DND-41 (cell line): ENCODE measurements at regions not wholly inside any gene's neighbourhood (a gene's known extent, or its start where the extent isn't known, plus 50 kb on each side); places are given as distances from the start of the nearest gene placed in this dataset.
"Not testable (repeated sequence)": the region's sequence is repeated elsewhere in the genome, so short reads cannot be mapped to it uniquely, and the experiment has no call there.

Source experiments
- ATAC-seq: fragments of 200-7000 bp; cut with Tn5 transposase; 3 replicates; pipeline ENCODE4 v1.9.1; 2021; ENCODE audit warnings: low read depth; ENCODE audit not compliant: insufficient read depth
- DNase-seq: peaks from one replicate; pipeline ENCODE4 v3.0.0-alpha.2; 2020
- H2AFZ ChIP-seq: 2 replicates; pipeline ENCODE4 v1.6.0; 2012; ENCODE audit warnings: low read depth, low read length
- H3K27ac ChIP-seq: 2 replicates; pipeline ENCODE4 v1.5.1; 2012; ENCODE audit warnings: low read length, inconsistent platforms
- H3K27me3 ChIP-seq: fragments of 200-600 bp; sonication (generic); 2 replicates; pipeline ENCODE4 v1.6.0; 2012; ENCODE audit warnings: low read length, mild to moderate bottlenecking, inconsistent platforms; ENCODE audit not compliant: insufficient read depth, poor library complexity
- H3K36me3 ChIP-seq: 2 replicates; pipeline ENCODE4 v1.5.1; 2012; ENCODE audit warnings: low read length, inconsistent platforms; ENCODE audit not compliant: insufficient read depth
- H3K4me1 ChIP-seq: 2 replicates; pipeline ENCODE4 v1.5.1; 2012; ENCODE audit warnings: mild to moderate bottlenecking, low read length; ENCODE audit not compliant: insufficient read depth
- H3K4me2 ChIP-seq: 2 replicates; pipeline ENCODE4 v1.6.0; 2012; ENCODE audit warnings: mild to moderate bottlenecking, moderate library complexity, low read length, inconsistent platforms; ENCODE audit not compliant: insufficient read depth
- H3K4me3 ChIP-seq, 2 experiments: fragments of 200-600 bp in 1 of 2; shearing (Covaris generic) in 1 of 2; 2 replicates each; pipeline ENCODE4 v1.5.1; 2012 to 2016; ENCODE audit warnings: inconsistent platforms in 2 of 2, low read length in 2 of 2, mild to moderate bottlenecking in 2 of 2, low read depth in 1 of 2, moderate library complexity in 1 of 2
- H3K79me2 ChIP-seq: 2 replicates; pipeline ENCODE4 v1.6.0; 2012; ENCODE audit warnings: low read length, inconsistent platforms; ENCODE audit not compliant: insufficient read depth
- H3K9ac ChIP-seq: 2 replicates; pipeline ENCODE4 v1.6.0; 2012; ENCODE audit warnings: low read depth, mild to moderate bottlenecking, inconsistent platforms, low read length, moderate library complexity
- H3K9me3 ChIP-seq: 2 replicates; pipeline ENCODE4 v1.5.1; 2012; ENCODE audit warnings: low read length, moderate library complexity, mild to moderate bottlenecking, inconsistent platforms; ENCODE audit not compliant: insufficient read depth, severe bottlenecking
- H4K20me1 ChIP-seq: 2 replicates; pipeline ENCODE4 v1.6.0; 2012; ENCODE audit warnings: low read length; ENCODE audit not compliant: insufficient read depth
- EZH2 ChIP-seq: IDR thresholded peaks from 3 replicates; pipeline ENCODE4 v1.6.1; 2012; ENCODE audit warnings: borderline replicate concordance, low read depth, mild to moderate bottlenecking, moderate library complexity, low read length, inconsistent platforms; ENCODE audit not compliant: severe bottlenecking
- TF ChIP-seq, protein P1 (sequence below): IDR thresholded peaks from 2 replicates; pipeline ENCODE4 v1.5.1; 2012; ENCODE audit warnings: borderline replicate concordance, low read length, moderate library complexity, mild to moderate bottlenecking; ENCODE audit not compliant: poor library complexity, severe bottlenecking; ENCODE audit errors: extremely low read depth

DNA sequence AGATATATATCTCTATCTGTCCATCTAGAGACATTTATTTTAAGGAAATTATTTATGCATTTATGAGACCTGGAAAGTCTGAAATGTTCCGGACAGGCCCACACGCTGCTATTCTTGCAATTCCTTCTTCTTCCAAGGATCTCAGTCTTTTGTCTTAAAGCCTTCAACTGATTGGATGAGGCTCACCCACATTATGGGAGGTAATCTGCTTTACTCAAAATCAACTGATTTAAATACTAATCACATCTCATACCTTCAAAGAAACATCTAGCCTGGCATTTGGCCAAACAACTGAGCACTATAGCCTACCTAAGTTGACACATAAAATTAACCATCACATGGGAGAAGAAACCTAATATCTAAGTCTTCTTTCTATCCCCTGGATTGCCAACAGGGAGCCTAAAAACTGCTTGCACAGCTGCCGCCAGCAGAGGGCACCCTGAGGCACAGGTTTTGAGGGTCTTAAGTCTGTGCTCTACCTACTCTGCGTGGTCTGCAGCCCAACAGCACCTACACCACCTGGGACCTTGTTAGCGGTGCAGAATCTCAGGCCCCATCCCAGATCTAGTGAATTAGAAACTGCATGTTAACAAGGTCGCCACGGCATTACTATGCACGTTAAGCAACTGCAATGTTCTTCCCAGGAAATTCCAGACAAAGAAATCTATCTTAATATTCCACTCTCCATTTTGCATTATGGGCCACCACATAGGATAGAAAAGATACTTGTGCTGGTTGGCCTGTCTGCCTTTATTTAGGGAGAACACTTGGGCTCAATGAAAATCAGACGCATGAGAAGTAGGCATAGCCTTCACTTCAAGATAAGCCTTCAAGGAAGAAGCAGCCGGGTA, 249.7 kb downstream of the FOXG1 start:
- H3K36me3 ChIP-seq, result no peaks in the 10 kb centered on the region
- H3K4me3 ChIP-seq, result no peak overlapping the region
- no peak for TF ChIP-seq EZH2
- TF ChIP-seq, protein P1, sequence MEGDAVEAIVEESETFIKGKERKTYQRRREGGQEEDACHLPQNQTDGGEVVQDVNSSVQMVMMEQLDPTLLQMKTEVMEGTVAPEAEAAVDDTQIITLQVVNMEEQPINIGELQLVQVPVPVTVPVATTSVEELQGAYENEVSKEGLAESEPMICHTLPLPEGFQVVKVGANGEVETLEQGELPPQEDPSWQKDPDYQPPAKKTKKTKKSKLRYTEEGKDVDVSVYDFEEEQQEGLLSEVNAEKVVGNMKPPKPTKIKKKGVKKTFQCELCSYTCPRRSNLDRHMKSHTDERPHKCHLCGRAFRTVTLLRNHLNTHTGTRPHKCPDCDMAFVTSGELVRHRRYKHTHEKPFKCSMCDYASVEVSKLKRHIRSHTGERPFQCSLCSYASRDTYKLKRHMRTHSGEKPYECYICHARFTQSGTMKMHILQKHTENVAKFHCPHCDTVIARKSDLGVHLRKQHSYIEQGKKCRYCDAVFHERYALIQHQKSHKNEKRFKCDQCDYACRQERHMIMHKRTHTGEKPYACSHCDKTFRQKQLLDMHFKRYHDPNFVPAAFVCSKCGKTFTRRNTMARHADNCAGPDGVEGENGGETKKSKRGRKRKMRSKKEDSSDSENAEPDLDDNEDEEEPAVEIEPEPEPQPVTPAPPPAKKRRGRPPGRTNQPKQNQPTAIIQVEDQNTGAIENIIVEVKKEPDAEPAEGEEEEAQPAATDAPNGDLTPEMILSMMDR, result peak; percentile 76
- H3K79me2 ChIP-seq, result no peaks in the 10 kb centered on the region
- H3K4me2 ChIP-seq, result no peak overlapping the region
- ATAC-seq (peak; percentile 44; the same call in 1 of the 3 replicates), DNase-seq (peak; percentile 35)
- H2AFZ ChIP-seq, result no peak overlapping the region
- no peaks in the 10 kb centered on the region for H3K4me1 ChIP-seq
- H4K20me1 ChIP-seq, result no peaks in the 10 kb centered on the region
- no peaks in the 10 kb centered on the region for H3K9me3 ChIP-seq
- no peak overlapping the region for H3K9ac ChIP-seq
- H3K27me3 ChIP-seq, result no peaks in the 10 kb centered on the region
- H3K27ac ChIP-seq, result no peak overlapping the region

DNA sequence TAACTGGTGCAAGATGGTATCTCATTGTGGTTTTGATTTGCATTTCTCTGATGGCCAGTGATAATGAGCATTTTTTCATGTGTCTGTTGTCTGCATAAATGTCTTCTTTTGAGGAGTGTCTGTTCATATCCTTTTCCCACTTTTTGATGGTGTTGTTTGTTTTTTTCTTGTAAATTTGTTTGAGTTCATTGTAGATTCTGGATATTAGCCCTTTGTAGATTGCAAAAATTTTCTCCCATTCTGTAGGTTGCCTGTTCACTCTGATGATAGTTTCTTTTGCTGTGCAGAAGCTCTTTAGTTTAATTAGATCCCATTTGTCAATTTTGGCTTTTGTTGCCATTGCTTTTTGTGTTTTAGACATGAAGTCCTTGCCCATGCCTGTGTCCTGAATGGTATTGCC, 256.9 kb downstream of the FOXG1 start:
- H3K4me3 ChIP-seq, H3K27me3 ChIP-seq, H3K36me3 ChIP-seq, H3K4me2 ChIP-seq, H3K4me1 ChIP-seq, ATAC-seq, H4K20me1 ChIP-seq, DNase-seq, H3K9ac ChIP-seq, H2AFZ ChIP-seq, H3K79me2 ChIP-seq, H3K27ac ChIP-seq, H3K9me3 ChIP-seq: not testable (repeated sequence)

DNA sequence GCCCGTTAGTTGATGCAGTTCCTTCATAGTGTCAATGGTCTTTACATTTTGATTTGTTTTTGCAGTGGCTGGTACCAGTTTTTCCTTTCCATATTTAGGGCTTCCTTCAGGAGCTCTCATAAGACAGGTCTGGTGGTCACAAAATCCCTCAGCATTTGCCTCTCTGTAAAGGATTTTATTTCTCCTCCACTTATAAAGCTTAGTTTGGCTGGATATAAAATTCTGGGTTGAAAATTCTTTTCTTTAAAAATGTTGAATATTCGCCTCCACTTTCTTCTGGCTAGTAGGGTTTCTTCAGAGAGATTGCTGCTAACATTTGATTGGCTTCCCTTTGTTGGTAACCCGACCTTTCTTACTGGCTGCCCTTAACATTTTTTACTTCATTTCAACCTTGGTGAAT, 260.9 kb downstream of the FOXG1 start:
- not testable (repeated sequence) for H3K36me3 ChIP-seq, H3K9me3 ChIP-seq, H4K20me1 ChIP-seq, H3K4me2 ChIP-seq, H3K27me3 ChIP-seq, H3K27ac ChIP-seq, H3K9ac ChIP-seq, DNase-seq, H3K4me3 ChIP-seq, H3K79me2 ChIP-seq, H3K4me1 ChIP-seq, H2AFZ ChIP-seq, ATAC-seq

DNA sequence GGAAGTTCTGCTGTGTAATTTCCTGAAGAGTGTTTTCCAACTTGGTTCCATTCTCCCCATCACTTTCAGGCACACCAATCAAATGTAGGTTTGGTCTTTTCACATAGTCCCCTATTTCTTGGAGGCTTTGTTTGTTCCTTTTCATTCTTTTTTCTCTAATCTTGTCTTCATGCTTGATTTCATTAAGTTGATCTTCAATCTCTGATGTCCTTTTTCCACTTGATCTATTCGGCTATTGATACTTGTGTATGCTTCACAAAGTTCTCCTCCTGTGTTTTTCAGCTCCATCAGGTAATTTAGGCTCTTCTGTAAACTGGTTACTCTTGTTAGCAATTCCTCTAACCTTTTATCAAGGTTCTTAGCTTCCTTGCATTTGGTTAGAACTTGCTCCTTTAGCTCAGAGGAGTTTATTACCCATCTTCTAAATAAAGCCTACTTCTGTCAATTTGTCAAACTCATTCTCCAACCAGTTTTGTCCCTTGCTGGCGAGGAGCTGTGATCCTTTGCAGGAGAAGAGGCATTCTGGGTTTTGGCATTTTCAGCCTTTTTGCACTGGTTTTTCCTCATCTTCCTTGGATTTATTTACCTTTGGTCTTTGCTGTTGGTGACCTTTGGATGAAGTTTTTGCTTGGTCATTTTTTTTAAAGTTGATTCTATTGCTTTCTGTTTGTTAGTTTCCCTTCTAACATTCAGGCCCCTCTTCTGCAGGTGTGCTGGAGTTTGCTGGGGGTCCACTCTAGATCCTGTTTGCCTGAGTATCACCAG, 261.5 kb downstream of the FOXG1 start:
- H3K36me3 ChIP-seq, H4K20me1 ChIP-seq, DNase-seq, H2AFZ ChIP-seq, H3K27ac ChIP-seq, H3K27me3 ChIP-seq, H3K9me3 ChIP-seq, H3K79me2 ChIP-seq, H3K4me1 ChIP-seq, H3K9ac ChIP-seq, H3K4me2 ChIP-seq, H3K4me3 ChIP-seq, ATAC-seq: not testable (repeated sequence)
